ENCODE measurements at regions not wholly inside any gene's neighbourhood (a gene's known extent, or its start where the extent isn't known, plus 50 kb on each side); places are given as distances from the start of the nearest gene placed in this dataset.

GRCh38 chr3:147483578-147483977 is 74.4 kb downstream of the ZIC1 start:
- no peak overlapping the region for H2BK15ac ChIP-seq (ENCODE audit: low read depth, low read length)
- no peak overlapping the region for H3K23ac ChIP-seq (ENCODE audit: low read depth, low read length)
- no peak overlapping the region for H3K4ac ChIP-seq (ENCODE audit: low read depth, low read length)
- H3K79me1 ChIP-seq (ENCODE audit: low read depth in 1 of 2, low read length in 2 of 2): no peaks in the 10 kb centered on the region
- no peak overlapping the region for H4K8ac ChIP-seq (ENCODE audit: low read depth in 2 of 2, low read length in 2 of 2)
- H3K56ac ChIP-seq (ENCODE audit: extremely low read depth, insufficient read depth, low read length): no peak overlapping the region
- H3K9me3 ChIP-seq (ENCODE audit: control insufficient read depth, insufficient read depth, low read length): no peaks in the 10 kb centered on the region
- TF ChIP-seq SMC3 (IDR thresholded peaks at IDR 0.05; ENCODE audit: low read depth, low read length): no peak
- TF ChIP-seq MXI1 (IDR thresholded peaks at IDR 0.05; ENCODE audit: borderline replicate concordance, low read depth, low read length): no peak
- TF ChIP-seq RAD21 (IDR thresholded peaks at IDR 0.05; ENCODE audit: low read length): no peak
- TF ChIP-seq RCOR1 (IDR thresholded peaks at IDR 0.05; ENCODE audit: insufficient replicate concordance, low read length): no peak
- TF ChIP-seq RFX5 (IDR thresholded peaks at IDR 0.05; ENCODE audit: low read depth, low read length): no peak
- no peak for TF ChIP-seq USF2 (IDR thresholded peaks at IDR 0.05; ENCODE audit: low read depth, low read length)
- TF ChIP-seq BHLHE40 (IDR thresholded peaks at IDR 0.05; ENCODE audit: low read depth, low read length): no peak
- TF ChIP-seq CTCF (conservative IDR thresholded peaks at IDR 0.05; ENCODE audit: low read depth, low read length): no peak
- no peak for TF ChIP-seq FOS (IDR thresholded peaks at IDR 0.05; ENCODE audit: low read depth, low read length)
- H3K4me1 ChIP-seq (ENCODE audit: control insufficient read depth, insufficient read depth, low read length): no peaks in the 10 kb centered on the region
- H3K36me3 ChIP-seq (ENCODE audit: control insufficient read depth, insufficient read depth, low read length): no peaks in the 10 kb centered on the region
- ChIA-PET CTCF (interaction anchor here (0.5 kb wide), 1 partner anchor 843 kb away, joined by 4 read pairs; no protein-coding TSS in a partner anchor), POLR2A (ENCODE audit: unreplicated experiment) (no interaction called here)
- H4K91ac ChIP-seq (ENCODE audit: insufficient read depth, low read depth, low read length): no peak overlapping the region
- BruUV-seq (replicated peaks): no TSS peak
- H3K9ac ChIP-seq (ENCODE audit: low read depth, low read length): no peak overlapping the region
- no peak overlapping the region for H3K27ac ChIP-seq (ENCODE audit: insufficient read depth, low read length)
- no peak overlapping the region for H4K5ac ChIP-seq (ENCODE audit: low read depth, low read length)
- in situ Hi-C loops (cut with MboI; ENCODE audit: low sequenced_read_pairs): no loop called here
- H3K4me2 ChIP-seq (ENCODE audit: low read depth, low read length): no peak overlapping the region
- H4K20me1 ChIP-seq (ENCODE audit: insufficient read depth, low read length): no peaks in the 10 kb centered on the region
- intact Hi-C loops (cut with micrococcal nuclease): no loop called here
- DNase-seq (no peak), ATAC-seq (ENCODE audit: low read depth) (no peak)
- no peaks in the 10 kb centered on the region for H3K27me3 ChIP-seq (ENCODE audit: control insufficient read depth, insufficient read depth, low read length)
- H2AK9ac ChIP-seq (replicated peaks; ENCODE audit: low read depth, low read length, poor library complexity): no peak overlapping the region
- H2AFZ ChIP-seq (replicated peaks; ENCODE audit: low read length, poor library complexity): no peak overlapping the region
- WGBS, 2 experiments (ENCODE audit: extremely low coverage in 2 of 2, insufficient read length in 1 of 2): no CpG with 5 or more reads among the region's 1 CpG
- no peak overlapping the region for H2AK5ac ChIP-seq (ENCODE audit: low read depth, low read length)
- dilution Hi-C loops (cut with HindIII; ENCODE audit: low sequenced_read_pairs, unreplicated experiment): no loop called here
- H3K18ac ChIP-seq (ENCODE audit: low read depth, low read length): no peak overlapping the region
- no peak overlapping the region for H3K4me3 ChIP-seq (ENCODE audit: insufficient read depth, low read depth, low read length)
- H2BK5ac ChIP-seq (ENCODE audit: low read depth, low read length, poor library complexity, severe bottlenecking): no peak overlapping the region
- H3K9me1 ChIP-seq (ENCODE audit: insufficient read depth, low read length): no peaks in the 10 kb centered on the region
- H2BK120ac ChIP-seq (ENCODE audit: low read depth, low read length): no peak overlapping the region
- H3K14ac ChIP-seq (replicated peaks; ENCODE audit: low read depth, low read length): no peak overlapping the region
- H2BK20ac ChIP-seq (ENCODE audit: low read depth, low read length): no peak overlapping the region

Measured in IMR-90 (cell line).